IMR-90 (cell line): ENCODE measurements at regions not wholly inside any gene's neighbourhood (a gene's known extent, or its start where the extent isn't known, plus 50 kb on each side); places are given as distances from the start of the nearest gene placed in this dataset.

ENCODE experiments used
- ATAC-seq: fragments of 200-7000 bp; cut with Tn5 transposase; 2 replicates; pipeline ENCODE4 v1.9.1; 2020; ENCODE audit warnings: low read depth, mild to moderate bottlenecking, moderate library complexity
- BruUV-seq: library from RNA; stranded (reverse); fragments of 400-500 nt; replicated peaks from 2 replicates; lab custom pipeline; 2021; lab: Mats Ljungman, UMichigan
- CTCF ChIA-PET: fragments of 300-600 bp; formaldehyde crosslinking; extraction: SDS; loops from one replicate; lab custom pipeline; 2021; ENCODE audit warnings: antibody characterized with exemption; lab: Yijun Ruan, JAX
- POLR2A ChIA-PET: fragments of 300-600 bp; sonication (Branson Sonifier 250); formaldehyde crosslinking; loops from one replicate; lab custom pipeline; 2022; ENCODE audit warnings: antibody characterized with exemption; ENCODE audit not compliant: unreplicated experiment; lab: Charles Lee
- DNase-seq: peaks from one replicate; pipeline ENCODE4 v3.0.0; 2013
- H2AFZ ChIP-seq: replicated peaks from 2 replicates; pipeline ENCODE3; 2013; ENCODE audit warnings: low read length, mild to moderate bottlenecking; ENCODE audit not compliant: poor library complexity
- H2AK5ac ChIP-seq: 2 replicates; pipeline ENCODE4 v1.6.1; 2013; ENCODE audit warnings: low read depth, low read length, inconsistent platforms
- H2AK9ac ChIP-seq: replicated peaks from 2 replicates; pipeline ENCODE3; 2013; ENCODE audit warnings: mild to moderate bottlenecking, low read depth, low read length, moderate library complexity; ENCODE audit not compliant: poor library complexity
- H2BK120ac ChIP-seq: 2 replicates; pipeline ENCODE4 v1.6.1; 2013; ENCODE audit warnings: low read depth, low read length, inconsistent platforms
- H2BK15ac ChIP-seq: 3 replicates; pipeline ENCODE4 v1.6.1; 2013; ENCODE audit warnings: low read depth, low read length, inconsistent platforms
- H2BK20ac ChIP-seq: 2 replicates; pipeline ENCODE4 v1.6.1; 2013; ENCODE audit warnings: low read depth, mild to moderate bottlenecking, inconsistent platforms, low read length, moderate library complexity
- H2BK5ac ChIP-seq: 2 replicates; pipeline ENCODE4 v1.6.1; 2013; ENCODE audit warnings: mild to moderate bottlenecking, low read depth, low read length, inconsistent platforms; ENCODE audit not compliant: poor library complexity, severe bottlenecking
- H3K14ac ChIP-seq: replicated peaks from 2 replicates; pipeline ENCODE4 v1.6.1; 2013; ENCODE audit warnings: low read depth, low read length, inconsistent platforms
- H3K18ac ChIP-seq: 2 replicates; pipeline ENCODE4 v1.6.1; 2013; ENCODE audit warnings: low read depth, low read length, control low read depth
- H3K23ac ChIP-seq: 2 replicates; pipeline ENCODE4 v1.6.1; 2013; ENCODE audit warnings: low read depth, low read length, inconsistent platforms
- H3K27ac ChIP-seq: 2 replicates; pipeline ENCODE4 v1.5.1; 2013; ENCODE audit warnings: mild to moderate bottlenecking, control low read depth, low read length; ENCODE audit not compliant: insufficient read depth
- H3K27me3 ChIP-seq: 2 replicates; pipeline ENCODE4 v1.6.1; 2013; ENCODE audit warnings: low read length; ENCODE audit not compliant: control insufficient read depth, insufficient read depth
- H3K36me3 ChIP-seq: 2 replicates; pipeline ENCODE4 v1.6.1; 2013; ENCODE audit warnings: low read length, mixed read lengths; ENCODE audit not compliant: control insufficient read depth, insufficient read depth
- H3K4ac ChIP-seq: 2 replicates; pipeline ENCODE4 v1.6.1; 2013; ENCODE audit warnings: low read depth, low read length, inconsistent platforms
- H3K4me1 ChIP-seq: 2 replicates; pipeline ENCODE4 v1.6.1; 2013; ENCODE audit warnings: low read length, mixed read lengths; ENCODE audit not compliant: control insufficient read depth, insufficient read depth
- H3K4me2 ChIP-seq: 2 replicates; pipeline ENCODE4 v1.6.1; 2013; ENCODE audit warnings: low read depth, mild to moderate bottlenecking, control low read depth, low read length, moderate library complexity
- H3K4me3 ChIP-seq: 2 replicates; pipeline ENCODE4 v1.5.1; 2013; ENCODE audit warnings: low read depth, mild to moderate bottlenecking, control low read depth, low read length, moderate library complexity; ENCODE audit not compliant: insufficient read depth
- H3K56ac ChIP-seq: 2 replicates; pipeline ENCODE4 v1.6.1; 2013; ENCODE audit warnings: low read length, inconsistent platforms; ENCODE audit not compliant: insufficient read depth; ENCODE audit errors: extremely low read depth
- H3K79me1 ChIP-seq, 2 experiments: 2 replicates each; pipeline ENCODE4 v1.6.1; 2013; ENCODE audit warnings: low read length in 2 of 2, inconsistent platforms in 1 of 2, low read depth in 1 of 2
- H3K9ac ChIP-seq: 2 replicates; pipeline ENCODE4 v1.6.1; 2013; ENCODE audit warnings: low read depth, low read length, control low read depth
- H3K9me1 ChIP-seq: 2 replicates; pipeline ENCODE4 v1.6.1; 2013; ENCODE audit warnings: low read length, inconsistent platforms; ENCODE audit not compliant: insufficient read depth
- H3K9me3 ChIP-seq: 2 replicates; pipeline ENCODE4 v1.6.1; 2013; ENCODE audit warnings: low read length; ENCODE audit not compliant: control insufficient read depth, insufficient read depth
- H4K20me1 ChIP-seq: 2 replicates; pipeline ENCODE4 v1.6.1; 2013; ENCODE audit warnings: low read length, inconsistent platforms; ENCODE audit not compliant: insufficient read depth
- H4K5ac ChIP-seq: 2 replicates; pipeline ENCODE4 v1.6.1; 2013; ENCODE audit warnings: mild to moderate bottlenecking, low read depth, low read length, control low read depth
- H4K8ac ChIP-seq, 2 experiments: 2 replicates each; pipeline ENCODE4 v1.6.1; 2013; ENCODE audit warnings: low read depth in 2 of 2, low read length in 2 of 2, control low read depth in 1 of 2, inconsistent platforms in 1 of 2
- H4K91ac ChIP-seq: 2 replicates; pipeline ENCODE4 v1.6.1; 2013; ENCODE audit warnings: low read depth, low read length, inconsistent platforms; ENCODE audit not compliant: insufficient read depth
- BHLHE40 ChIP-seq: fragments of 150-350 bp; IDR thresholded peaks from 2 replicates; pipeline ENCODE4 v1.6.1; 2016; ENCODE audit warnings: mild to moderate bottlenecking, low read depth, low read length
- CEBPB ChIP-seq: IDR thresholded peaks from 2 replicates; pipeline ENCODE4 v1.6.1; 2012; ENCODE audit warnings: low read depth, low read length, improper control_type of control experiment
- CHD1 ChIP-seq: IDR thresholded peaks from 2 replicates; pipeline ENCODE4 v1.6.1; 2012; ENCODE audit warnings: low read depth, low read length, improper control_type of control experiment
- FOS ChIP-seq: fragments of 150-350 bp; IDR thresholded peaks from 2 replicates; pipeline ENCODE4 v1.6.1; 2016; ENCODE audit warnings: low read depth, low read length
- MAFK ChIP-seq: IDR thresholded peaks from 2 replicates; pipeline ENCODE4 v1.6.1; 2012; ENCODE audit warnings: low read depth, low read length, improper control_type of control experiment
- MAZ ChIP-seq: IDR thresholded peaks from 2 replicates; pipeline ENCODE4 v1.6.1; 2012; ENCODE audit warnings: low read depth, mild to moderate bottlenecking, low read length, improper control_type of control experiment, moderate library complexity, borderline replicate concordance
- MXI1 ChIP-seq: IDR thresholded peaks from 2 replicates; pipeline ENCODE4 v1.6.1; 2012; ENCODE audit warnings: low read depth, mild to moderate bottlenecking, low read length, moderate library complexity, borderline replicate concordance
- NFE2L2 ChIP-seq: fragments of 150-350 bp; IDR thresholded peaks from 2 replicates; pipeline ENCODE4 v1.6.1; 2016; ENCODE audit warnings: low read depth, mild to moderate bottlenecking, low read length
- RCOR1 ChIP-seq: IDR thresholded peaks from 2 replicates; pipeline ENCODE4 v1.6.1; 2012; ENCODE audit warnings: mild to moderate bottlenecking, low read length, improper control_type of control experiment; ENCODE audit not compliant: insufficient replicate concordance
- WGBS, 2 experiments: methylation state at CpG; one replicate each; pipeline versions ENCODE4 v1.1.5 to v1.1.7; 2013; ENCODE audit warnings: missing lambda C conversion rate in 2 of 2; ENCODE audit not compliant: insufficient read length in 1 of 2; ENCODE audit errors: extremely low coverage in 2 of 2; 5-methylcytosine and 5-hydroxymethylcytosine counted together
- dilution Hi-C: fragments of 300-500 bp; cut with HindIII; formaldehyde crosslinking; loops from one replicate; pipeline ENCODE4 v1.14.3; 2018; ENCODE audit warnings: low sequenced_read_pairs; ENCODE audit not compliant: unreplicated experiment
- in situ Hi-C: fragments of 300-500 bp; cut with MboI; formaldehyde crosslinking; loops from 3 replicates; pipeline ENCODE4 v1.14.3; 2019; ENCODE audit warnings: low sequenced_read_pairs, inconsistent platforms, mixed read lengths
- intact Hi-C: fragments of 100-400 bp; cut with micrococcal nuclease; formaldehyde crosslinking; loops from 2 replicates; pipeline ENCODE4 v1.10.0; 2022
- TF ChIP-seq, protein P1 (sequence below): conservative IDR thresholded peaks from 2 replicates; pipeline ENCODE4 v1.5.1; 2012; ENCODE audit warnings: mild to moderate bottlenecking, low read depth, low read length, improper control_type of control experiment
- TF ChIP-seq, protein P2 (sequence below): fragments of 150-350 bp; IDR thresholded peaks from 2 replicates; pipeline ENCODE4 v1.6.1; 2016; ENCODE audit warnings: low read depth, mild to moderate bottlenecking, low read length, moderate library complexity, borderline replicate concordance

DNA sequence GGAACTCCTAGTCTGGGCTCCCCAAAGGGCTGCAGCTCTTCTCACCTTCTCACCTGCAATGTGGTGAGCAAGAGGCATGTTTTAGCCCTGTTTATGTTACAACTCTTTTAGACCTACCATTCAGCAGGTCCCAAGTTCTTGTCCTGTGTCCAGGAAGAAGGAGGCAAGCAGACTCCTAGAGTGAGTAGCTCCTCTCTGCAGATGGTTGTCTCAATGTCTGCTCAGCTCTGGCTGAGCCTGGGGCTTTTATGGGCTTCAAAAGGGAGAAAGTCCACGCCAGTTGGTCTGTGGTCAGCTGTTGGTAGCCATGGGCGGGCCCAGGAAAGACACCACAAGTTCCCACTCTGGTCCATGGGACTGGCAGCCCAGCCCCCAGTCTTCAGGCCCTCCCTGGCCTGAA, 148.1 kb upstream of the HS6ST1 start:
- Histone ChIP-seq H3K9me3 (peaks cover 36% of the 10 kb centered on the region), H4K91ac (no peak overlapping the region), H2AFZ (no peak overlapping the region), H4K5ac (no peak overlapping the region), H3K56ac (no peak overlapping the region), H3K9ac (no peak overlapping the region), H2AK9ac (no peak overlapping the region), H3K27ac (no peak overlapping the region), H3K79me1 (no peaks in the 10 kb centered on the region), H2AK5ac (no peak overlapping the region), H3K4me3 (no peak overlapping the region), H4K8ac (no peak overlapping the region), H2BK120ac (no peak overlapping the region), H3K4me1 (no peaks in the 10 kb centered on the region), H3K18ac (no peak overlapping the region), H3K14ac (no peak overlapping the region), H2BK20ac (no peak overlapping the region), H3K27me3 (peaks cover 5% of the 10 kb centered on the region), H3K36me3 (no peaks in the 10 kb centered on the region), H2BK5ac (no peak overlapping the region), H4K20me1 (no peaks in the 10 kb centered on the region), H2BK15ac (no peak overlapping the region), H3K23ac (no peak overlapping the region), H3K4me2 (no peak overlapping the region), H3K4ac (no peak overlapping the region), H3K9me1 (no peaks in the 10 kb centered on the region)
- ChIA-PET POLR2A (no interaction called here), CTCF (no interaction called here)
- ATAC-seq (no peak), DNase-seq (no peak)
- TF ChIP-seq CHD1 (no peak), FOS (no peak), CEBPB (no peak), RCOR1 (no peak), BHLHE40 (no peak), MAFK (no peak), MXI1 (no peak), MAZ (no peak), NFE2L2 (no peak)
- TF ChIP-seq, protein P1, sequence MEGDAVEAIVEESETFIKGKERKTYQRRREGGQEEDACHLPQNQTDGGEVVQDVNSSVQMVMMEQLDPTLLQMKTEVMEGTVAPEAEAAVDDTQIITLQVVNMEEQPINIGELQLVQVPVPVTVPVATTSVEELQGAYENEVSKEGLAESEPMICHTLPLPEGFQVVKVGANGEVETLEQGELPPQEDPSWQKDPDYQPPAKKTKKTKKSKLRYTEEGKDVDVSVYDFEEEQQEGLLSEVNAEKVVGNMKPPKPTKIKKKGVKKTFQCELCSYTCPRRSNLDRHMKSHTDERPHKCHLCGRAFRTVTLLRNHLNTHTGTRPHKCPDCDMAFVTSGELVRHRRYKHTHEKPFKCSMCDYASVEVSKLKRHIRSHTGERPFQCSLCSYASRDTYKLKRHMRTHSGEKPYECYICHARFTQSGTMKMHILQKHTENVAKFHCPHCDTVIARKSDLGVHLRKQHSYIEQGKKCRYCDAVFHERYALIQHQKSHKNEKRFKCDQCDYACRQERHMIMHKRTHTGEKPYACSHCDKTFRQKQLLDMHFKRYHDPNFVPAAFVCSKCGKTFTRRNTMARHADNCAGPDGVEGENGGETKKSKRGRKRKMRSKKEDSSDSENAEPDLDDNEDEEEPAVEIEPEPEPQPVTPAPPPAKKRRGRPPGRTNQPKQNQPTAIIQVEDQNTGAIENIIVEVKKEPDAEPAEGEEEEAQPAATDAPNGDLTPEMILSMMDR, result no peak
- TF ChIP-seq, protein P2, sequence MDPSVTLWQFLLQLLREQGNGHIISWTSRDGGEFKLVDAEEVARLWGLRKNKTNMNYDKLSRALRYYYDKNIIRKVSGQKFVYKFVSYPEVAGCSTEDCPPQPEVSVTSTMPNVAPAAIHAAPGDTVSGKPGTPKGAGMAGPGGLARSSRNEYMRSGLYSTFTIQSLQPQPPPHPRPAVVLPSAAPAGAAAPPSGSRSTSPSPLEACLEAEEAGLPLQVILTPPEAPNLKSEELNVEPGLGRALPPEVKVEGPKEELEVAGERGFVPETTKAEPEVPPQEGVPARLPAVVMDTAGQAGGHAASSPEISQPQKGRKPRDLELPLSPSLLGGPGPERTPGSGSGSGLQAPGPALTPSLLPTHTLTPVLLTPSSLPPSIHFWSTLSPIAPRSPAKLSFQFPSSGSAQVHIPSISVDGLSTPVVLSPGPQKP, result no peak
- in situ Hi-C loops (no loop called here), dilution Hi-C loops (no loop called here), intact Hi-C loops (no loop called here)
- no TSS peak for BruUV-seq
- 47% methylated on average over 2 of the region's 2 CpGs; no CpG with 5 or more reads in 1 of the 2 experiments for whole genome bisulfite sequencing, 2 experiments
